ENCODE measurements at regions not wholly inside any gene's neighbourhood (a gene's known extent, or its start where the extent isn't known, plus 50 kb on each side); places are given as distances from the start of the nearest gene placed in this dataset.

- Histone ChIP-seq H3K79me2 (no peaks in the 10 kb centered on the region), H3K9ac (no peak overlapping the region), H2AFZ (peak overlapping the region; percentile 21), H3K27ac (no peak overlapping the region), H3K27me3 (ENCODE audit: control insufficient read depth, insufficient read depth, low read length) (no peaks in the 10 kb centered on the region), H3K36me3 (ENCODE audit: control insufficient read depth, insufficient read depth, low read length) (no peaks in the 10 kb centered on the region), H3K4me3 (ENCODE audit: low read depth, low read length) (no peak overlapping the region), H3K4me1 (no peaks in the 10 kb centered on the region), H3K4me2 (ENCODE audit: low read length) (no peak overlapping the region), H3K9me3 (ENCODE audit: control insufficient read depth, low read length) (no peaks in the 10 kb centered on the region)
- peak; percentile 41 for TF ChIP-seq CTCF (IDR thresholded peaks at IDR 0.05)
Observed at GRCh38 chr6:129936329-129937165, 75.4 kb upstream of the TMEM244 start.

GRCh38 chr6:129932321-129932720, 71.2 kb upstream of the TMEM244 start:
- TF ChIP-seq CTCF (IDR thresholded peaks at IDR 0.05) = no peak

GRCh38 chr6:129929433-129929832, 68.3 kb upstream of the TMEM244 start:
- no peak for TF ChIP-seq CTCF (IDR thresholded peaks at IDR 0.05)
- Histone ChIP-seq H3K4me2 (ENCODE audit: low read length) (no peak overlapping the region), H3K27ac (no peak overlapping the region), H2AFZ (no peak overlapping the region), H3K4me3 (ENCODE audit: low read depth, low read length) (no peak overlapping the region), H3K4me1 (no peaks in the 10 kb centered on the region), H3K27me3 (ENCODE audit: control insufficient read depth, insufficient read depth, low read length) (no peaks in the 10 kb centered on the region), H3K9me3 (ENCODE audit: control insufficient read depth, low read length) (no peaks in the 10 kb centered on the region), H3K79me2 (no peaks in the 10 kb centered on the region), H3K36me3 (ENCODE audit: control insufficient read depth, insufficient read depth, low read length) (no peaks in the 10 kb centered on the region), H3K9ac (no peak overlapping the region)

More at GRCh38 chr6:129932321-129932720, 71.2 kb upstream of the TMEM244 start:
- H3K79me2 ChIP-seq = no peaks in the 10 kb centered on the region
- H3K4me1 ChIP-seq = no peaks in the 10 kb centered on the region
- H3K9ac ChIP-seq = no peak overlapping the region
- no peaks in the 10 kb centered on the region for H3K27me3 ChIP-seq (ENCODE audit: control insufficient read depth, insufficient read depth, low read length)
- H3K36me3 ChIP-seq (ENCODE audit: control insufficient read depth, insufficient read depth, low read length) = no peaks in the 10 kb centered on the region
- no peak overlapping the region for H3K27ac ChIP-seq
- no peak overlapping the region for H3K4me3 ChIP-seq (ENCODE audit: low read depth, low read length)
- H3K9me3 ChIP-seq (ENCODE audit: control insufficient read depth, low read length) = no peaks in the 10 kb centered on the region
- no peak overlapping the region for H3K4me2 ChIP-seq (ENCODE audit: low read length)
- no peak overlapping the region for H2AFZ ChIP-seq

- no peaks in the 10 kb centered on the region for H3K4me1 ChIP-seq
- H3K9ac ChIP-seq = no peak overlapping the region
- no peaks in the 10 kb centered on the region for H3K36me3 ChIP-seq (ENCODE audit: control insufficient read depth, insufficient read depth, low read length)
- no peak overlapping the region for H3K4me2 ChIP-seq (ENCODE audit: low read length)
- H2AFZ ChIP-seq = no peak overlapping the region
- H3K9me3 ChIP-seq (ENCODE audit: control insufficient read depth, low read length) = no peaks in the 10 kb centered on the region
- no peak overlapping the region for H3K4me3 ChIP-seq (ENCODE audit: low read depth, low read length)
- no peak overlapping the region for H3K27ac ChIP-seq
- no peaks in the 10 kb centered on the region for H3K27me3 ChIP-seq (ENCODE audit: control insufficient read depth, insufficient read depth, low read length)
- H3K79me2 ChIP-seq = no peaks in the 10 kb centered on the region
- TF ChIP-seq CTCF (IDR thresholded peaks at IDR 0.05) = no peak
Observed at GRCh38 chr6:129923530-129924250, 62.6 kb upstream of the TMEM244 start.

Measured in parathyroid adenoma (tissue), 2 donors.